Omental fat pad (tissue), 3 donors: ENCODE measurements at regions not wholly inside any gene's neighbourhood (a gene's known extent, or its start where the extent isn't known, plus 50 kb on each side); places are given as distances from the start of the nearest gene placed in this dataset.

Experiments used
- ATAC-seq: fragments of 150-250 bp; one replicate; pipeline ENCODE4 v1.9.1; 2016; ENCODE audit warnings: mild to moderate bottlenecking, moderate library complexity; ENCODE audit not compliant: low FRiP score
- DNase-seq: peaks from one replicate; pipeline ENCODE4 v3.0.0-alpha.2; 2019; ENCODE audit warnings: low spot score
- CTCF ChIP-seq, 3 donors: fragments of 450-650 bp; IDR thresholded peaks; one replicate each; pipeline ENCODE4 v1.5.1; 2016 to 2017; ENCODE audit warnings: antibody characterized with exemption in 3 of 3, mild to moderate bottlenecking in 3 of 3, moderate library complexity in 2 of 3

- DNase-seq (no peak), ATAC-seq (no peak)
- no peak for TF ChIP-seq CTCF (IDR thresholded peaks at IDR 0.05)
Measured at GRCh38 chr10:126806498-126806897, 98.7 kb upstream of the DOCK1 start.

- no peak for TF ChIP-seq CTCF (IDR thresholded peaks at IDR 0.05)
- ATAC-seq, result no peak
- no peak for DNase-seq
Measured at GRCh38 chr10:126806991-126807702, 98.1 kb upstream of the DOCK1 start.

- TF ChIP-seq CTCF (IDR thresholded peaks at IDR 0.05), result no peak
- DNase-seq (no peak), ATAC-seq (no peak)
Measured at GRCh38 chr10:126808103-126808502, 97.1 kb upstream of the DOCK1 start.

GRCh38 chr10:126813432-126813831, 91.8 kb upstream of the DOCK1 start:
- DNase-seq (no peak), ATAC-seq (no peak)
- TF ChIP-seq CTCF (IDR thresholded peaks at IDR 0.05), result no peak

GRCh38 chr10:126833542-126833941, 71.7 kb upstream of the DOCK1 start:
- TF ChIP-seq CTCF (IDR thresholded peaks at IDR 0.05), result no peak
- no peak for DNase-seq
- no peak for ATAC-seq

GRCh38 chr10:126836009-126836408, 69.2 kb upstream of the DOCK1 start:
- TF ChIP-seq CTCF (IDR thresholded peaks at IDR 0.05), result no peak
- DNase-seq (no peak), ATAC-seq (no peak)

- no peak for ATAC-seq
- TF ChIP-seq CTCF (IDR thresholded peaks at IDR 0.05), result no peak
- no peak for DNase-seq
Measured at GRCh38 chr10:126838316-126838715, 66.9 kb upstream of the DOCK1 start.
